H1 (cell line): ENCODE measurements at regions not wholly inside any gene's neighbourhood (a gene's known extent, or its start where the extent isn't known, plus 50 kb on each side); places are given as distances from the start of the nearest gene placed in this dataset.

Experiments
- CTCF ChIA-PET: fragments of 300-600 bp; sonication (Branson Sonifier 250); formaldehyde crosslinking; loops from one replicate; lab custom pipeline; 2021; ENCODE audit not compliant: partially characterized antibody; lab: Charles Lee
- POLR2A ChIA-PET: fragments of 300-600 bp; sonication (Branson Sonifier 250); formaldehyde crosslinking; loops from one replicate; lab custom pipeline; 2021; ENCODE audit warnings: inconsistent platforms; ENCODE audit not compliant: partially characterized antibody; lab: Charles Lee
- DNase-seq, 2 experiments: peaks; one replicate each; pipeline versions ENCODE4 v3.0.0 to v3.0.0-alpha.2; 2010 to 2022; ENCODE audit warnings: low spot score in 2 of 2, low read depth in 1 of 2, mixed read lengths in 1 of 2
- FAIRE-seq: peaks from 2 replicates; lab custom pipeline; 2011; peaks lifted over from hg19 to GRCh38; lab: Jason Lieb, UNC
- H2AFZ ChIP-seq: 2 replicates; pipeline ENCODE4 v1.8.1; 2012; ENCODE audit warnings: low read length, inconsistent platforms
- H2AK5ac ChIP-seq: 2 replicates; pipeline ENCODE4 v1.6.1; 2013; ENCODE audit warnings: low read depth, low read length
- H2BK120ac ChIP-seq: replicated peaks from 2 replicates; pipeline ENCODE3; 2013; ENCODE audit warnings: low read depth, low read length, inconsistent platforms
- H2BK12ac ChIP-seq: 2 replicates; pipeline ENCODE4 v1.6.1; 2013; ENCODE audit warnings: low read depth, low read length
- H2BK15ac ChIP-seq: 2 replicates; pipeline ENCODE4 v1.6.1; 2013; ENCODE audit warnings: low read length
- H2BK20ac ChIP-seq: 2 replicates; pipeline ENCODE4 v1.6.1; 2013; ENCODE audit warnings: low read length
- H2BK5ac ChIP-seq: 2 replicates; pipeline ENCODE4 v1.6.1; 2013; ENCODE audit warnings: low read depth, low read length
- H3K14ac ChIP-seq: 2 replicates; pipeline ENCODE4 v1.6.1; 2013; ENCODE audit warnings: inconsistent platforms; ENCODE audit not compliant: insufficient read length
- H3K18ac ChIP-seq: 2 replicates; pipeline ENCODE4 v1.6.1; 2013; ENCODE audit warnings: low read length; ENCODE audit errors: extremely low read depth
- H3K23ac ChIP-seq: 2 replicates; pipeline ENCODE4 v1.6.1; 2013; ENCODE audit warnings: inconsistent platforms; ENCODE audit not compliant: insufficient read length
- H3K23me2 ChIP-seq: 2 replicates; pipeline ENCODE4 v1.6.1; 2013; ENCODE audit warnings: low read depth, low read length
- H3K27ac ChIP-seq: 2 replicates; pipeline ENCODE4 v1.6.1; 2011; ENCODE audit warnings: low read depth, low read length, inconsistent platforms
- H3K27me3 ChIP-seq, 4 experiments: replicated peaks in 1 of 4; 1 replicate in 1 of 4; 2 replicates in 3 of 4; pipeline versions ENCODE4 v1.6.1 to v1.8.1; 2011 to 2013; ENCODE audit warnings: low read length in 3 of 4, mild to moderate bottlenecking in 3 of 4, inconsistent platforms in 2 of 4, mixed read lengths in 2 of 4, moderate library complexity in 1 of 4; ENCODE audit not compliant: control insufficient read depth in 3 of 4, insufficient read depth in 3 of 4; ENCODE audit errors: extremely low read depth in 1 of 4
- H3K36me3 ChIP-seq, 4 experiments: 2 replicates each; pipeline versions ENCODE4 v1.6.1 to v1.8.1; 2011 to 2013; ENCODE audit warnings: mild to moderate bottlenecking in 4 of 4, low read length in 3 of 4, moderate library complexity in 2 of 4, control low read depth in 1 of 4, inconsistent platforms in 1 of 4; ENCODE audit not compliant: insufficient read depth in 4 of 4, control insufficient read depth in 2 of 4
- H3K4ac ChIP-seq: replicated peaks from 2 replicates; pipeline ENCODE3; 2013; ENCODE audit warnings: low read length, low read depth, mixed read lengths, inconsistent platforms; ENCODE audit not compliant: insufficient read length
- H3K4me1 ChIP-seq, 4 experiments: replicated peaks in 1 of 4; 1 replicate in 1 of 4; 2 replicates in 3 of 4; pipeline versions ENCODE4 v1.6.1 to v1.8.1; 2011 to 2013; ENCODE audit warnings: low read length in 3 of 4, inconsistent platforms in 2 of 4, mixed read lengths in 1 of 4; ENCODE audit not compliant: insufficient read depth in 4 of 4, control insufficient read depth in 3 of 4
- H3K4me2 ChIP-seq, 2 experiments: 2 replicates each; pipeline versions ENCODE4 v1.6.1 to v1.8.1; 2011 to 2013; ENCODE audit warnings: low read depth in 2 of 2, low read length in 2 of 2, control low read depth in 1 of 2, inconsistent platforms in 1 of 2, mild to moderate bottlenecking in 1 of 2; ENCODE audit not compliant: insufficient read depth in 1 of 2
- H3K4me3 ChIP-seq, 4 experiments: fragments of 200-600, 300-600 bp in 1 of 4; sonication (generic), shearing (Covaris generic), sonication (Bioruptor Twin) in 1 of 4; 2 replicates each; pipeline versions ENCODE4 v1.5.1 to v1.8.1; 2011 to 2016; ENCODE audit warnings: low read length in 4 of 4, low read depth in 3 of 4, control low read depth in 2 of 4, inconsistent platforms in 2 of 4, mild to moderate bottlenecking in 2 of 4, mixed read lengths in 1 of 4, moderate library complexity in 1 of 4; ENCODE audit not compliant: insufficient read depth in 2 of 4; ENCODE audit errors: extremely low read depth in 1 of 4
- H3K56ac ChIP-seq: replicated peaks from 2 replicates; pipeline ENCODE3; 2013; ENCODE audit warnings: low read depth, mild to moderate bottlenecking, mixed read lengths, low read length, inconsistent platforms; ENCODE audit not compliant: insufficient read length
- H3K79me1 ChIP-seq: 2 replicates; pipeline ENCODE4 v1.6.1; 2013; ENCODE audit warnings: low read depth, low read length, control low read depth
- H3K79me2 ChIP-seq, 2 experiments: 2 replicates each; pipeline versions ENCODE4 v1.6.1 to v1.8.1; 2012 to 2013; ENCODE audit warnings: low read length in 2 of 2, mild to moderate bottlenecking in 2 of 2, inconsistent platforms in 1 of 2; ENCODE audit not compliant: insufficient read depth in 2 of 2, control insufficient read depth in 1 of 2
- H3K9ac ChIP-seq, 4 experiments: replicated peaks in 1 of 4; 1 replicate in 1 of 4; 2 replicates in 3 of 4; pipeline versions ENCODE4 v1.6.1 to v1.8.1; 2011 to 2013; ENCODE audit warnings: low read depth in 3 of 4, low read length in 3 of 4, control low read depth in 2 of 4, mild to moderate bottlenecking in 2 of 4, moderate library complexity in 2 of 4, inconsistent platforms in 1 of 4; ENCODE audit errors: extremely low read depth in 1 of 4
- H3K9me3 ChIP-seq, 2 experiments: 2 replicates each; pipeline versions ENCODE4 v1.6.1 to v1.8.1; 2012 to 2013; ENCODE audit warnings: mild to moderate bottlenecking in 2 of 2, moderate library complexity in 2 of 2, control low read depth in 1 of 2, inconsistent platforms in 1 of 2, low read depth in 1 of 2, low read length in 1 of 2, mixed read lengths in 1 of 2; ENCODE audit not compliant: insufficient read depth in 2 of 2
- H4K20me1 ChIP-seq, 2 experiments: replicated peaks in 1 of 2; 2 replicates each; pipeline versions ENCODE3 to v1.8.1; 2011 to 2013; ENCODE audit warnings: inconsistent platforms in 2 of 2, low read length in 2 of 2, mild to moderate bottlenecking in 1 of 2; ENCODE audit not compliant: insufficient read depth in 2 of 2, control insufficient read depth in 1 of 2
- H4K5ac ChIP-seq: 2 replicates; pipeline ENCODE4 v1.6.1; 2013; ENCODE audit warnings: low read length, low read depth, mixed read lengths, inconsistent platforms; ENCODE audit not compliant: insufficient read length
- H4K8ac ChIP-seq: 2 replicates; pipeline ENCODE4 v1.8.0; 2013; ENCODE audit warnings: mild to moderate bottlenecking, moderate library complexity, low read length, inconsistent platforms; ENCODE audit not compliant: insufficient read depth; ENCODE audit errors: extremely low read depth
- H4K91ac ChIP-seq: replicated peaks from 2 replicates; pipeline ENCODE3; 2013; ENCODE audit warnings: low read length, mixed read lengths, inconsistent platforms; ENCODE audit not compliant: insufficient read length
- BACH1 ChIP-seq: IDR thresholded peaks from 2 replicates; pipeline ENCODE4 v1.6.1; 2012; ENCODE audit warnings: low read length, improper control_type of control experiment
- CHD2 ChIP-seq: IDR thresholded peaks from 2 replicates; pipeline ENCODE4 v1.6.1; 2012; ENCODE audit warnings: low read length, improper control_type of control experiment
- NRF1 ChIP-seq: IDR thresholded peaks from 2 replicates; pipeline ENCODE4 v1.6.1; 2011; ENCODE audit warnings: mild to moderate bottlenecking, low read depth, low read length, improper control_type of control experiment
- RAD21 ChIP-seq, 2 experiments: IDR thresholded peaks in 1 of 2; conservative IDR thresholded peaks in 1 of 2; 2 replicates each; pipeline ENCODE4 v1.6.1; 2011; ENCODE audit warnings: low read depth in 2 of 2, low read length in 2 of 2, improper control_type of control experiment in 1 of 2, inconsistent platforms in 1 of 2, mild to moderate bottlenecking in 1 of 2, moderate library complexity in 1 of 2
- RBBP5 ChIP-seq: IDR thresholded peaks from 2 replicates; pipeline ENCODE4 v1.7.1; 2012; ENCODE audit warnings: low read depth, mild to moderate bottlenecking, inconsistent platforms, low read length, moderate library complexity, borderline replicate concordance
- RFX5 ChIP-seq: IDR thresholded peaks from 2 replicates; pipeline ENCODE4 v1.6.1; 2011; ENCODE audit warnings: low read depth, low read length, improper control_type of control experiment, borderline replicate concordance
- SAP30 ChIP-seq: fragments of 300-600 bp; sonication (generic); IDR thresholded peaks from 2 replicates; pipeline ENCODE4 v1.7.1; 2012; ENCODE audit warnings: low read length, moderate library complexity, mild to moderate bottlenecking, inconsistent platforms; ENCODE audit not compliant: insufficient read depth, insufficient replicate concordance
- SRF ChIP-seq: IDR thresholded peaks from 2 replicates; pipeline ENCODE4 v1.6.1; 2011; ENCODE audit warnings: mild to moderate bottlenecking, low read depth, low read length, moderate library complexity
- ZNF274 ChIP-seq: IDR thresholded peaks from 2 replicates; pipeline ENCODE4 v1.7.0; 2012; ENCODE audit warnings: low read length, borderline replicate concordance; ENCODE audit errors: extremely low read depth
- WGBS, 2 experiments: shearing (Covaris generic) in 1 of 2; methylation state at CpG; one replicate each; pipeline versions ENCODE4 v1.1.6 to v1.1.7; 2013 to 2015; ENCODE audit warnings: low lambda C conversion rate in 2 of 2, mixed read lengths in 2 of 2, inconsistent platforms in 1 of 2, low coverage in 1 of 2, missing lambda C conversion rate in 1 of 2; ENCODE audit not compliant: insufficient replicate concordance in 2 of 2, insufficient coverage in 1 of 2, insufficient read length in 1 of 2; ENCODE audit errors: extremely low coverage in 1 of 2, missing lambda C conversion rate in 1 of 2; 5-methylcytosine and 5-hydroxymethylcytosine counted together
- TF ChIP-seq, protein P1 (sequence below): IDR thresholded peaks from 2 replicates; pipeline ENCODE4 v1.6.1; 2011; ENCODE audit warnings: low read depth, mild to moderate bottlenecking, low read length; ENCODE audit not compliant: insufficient read depth

DNA sequence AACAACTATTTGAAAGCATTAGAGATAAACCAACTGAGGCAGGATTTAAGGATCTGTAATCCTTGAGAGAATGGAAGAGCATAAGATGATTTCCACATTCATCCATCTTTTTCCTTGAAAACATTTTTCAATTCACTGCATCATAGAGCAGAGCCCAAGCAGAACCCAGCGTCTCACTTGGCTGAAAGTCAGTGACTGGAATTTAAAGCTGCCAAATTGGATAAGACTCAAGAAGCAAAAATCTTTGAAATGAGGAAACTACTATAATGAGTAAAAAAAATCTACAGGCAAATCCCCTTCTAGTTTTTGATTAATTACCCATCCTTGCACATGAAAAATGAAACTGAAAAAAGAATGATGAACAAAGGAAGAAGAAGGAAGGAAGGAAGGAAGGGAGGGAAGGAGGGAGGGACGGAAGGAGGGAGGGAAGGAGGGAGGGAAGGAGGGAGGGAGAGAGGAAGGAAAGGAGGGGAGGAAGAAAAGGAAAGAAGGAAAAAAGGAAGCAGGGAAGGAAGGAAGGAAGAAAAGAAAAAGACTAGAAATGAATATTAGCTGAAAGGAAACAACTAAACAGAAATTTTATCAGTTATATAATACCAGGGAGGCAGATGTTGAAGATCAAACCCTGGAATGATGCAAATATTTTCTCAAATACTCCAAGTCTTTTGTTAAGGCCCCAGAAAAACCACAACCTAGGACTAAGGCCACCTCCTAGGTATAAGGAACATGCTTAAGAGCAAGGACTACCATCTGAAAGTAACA lies 336.3 kb upstream of the MAGI2 start:
- ChIA-PET POLR2A (no interaction called here), CTCF (no interaction called here)
- H3K27me3 ChIP-seq: no peaks in the 10 kb centered on the region
- no peak overlapping the region for H4K91ac ChIP-seq
- H3K23ac ChIP-seq: no peak overlapping the region
- no peaks in the 10 kb centered on the region for H3K36me3 ChIP-seq
- no peak overlapping the region for H2AK5ac ChIP-seq
- DNase-seq (no peak), FAIRE-seq (no peak)
- H3K9ac ChIP-seq: no peak overlapping the region
- no peaks in the 10 kb centered on the region for H4K20me1 ChIP-seq
- TF ChIP-seq, protein P1, sequence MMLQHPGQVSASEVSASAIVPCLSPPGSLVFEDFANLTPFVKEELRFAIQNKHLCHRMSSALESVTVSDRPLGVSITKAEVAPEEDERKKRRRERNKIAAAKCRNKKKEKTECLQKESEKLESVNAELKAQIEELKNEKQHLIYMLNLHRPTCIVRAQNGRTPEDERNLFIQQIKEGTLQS: no peak
- no peak for TF ChIP-seq RFX5
- no peak for TF ChIP-seq BACH1
- no peak for TF ChIP-seq CHD2
- no peak for TF ChIP-seq RAD21 (IDR thresholded peaks at IDR 0.05 in 1 of 2, conservative IDR thresholded peaks at IDR 0.05 in 1 of 2; ENCODE audit: low read depth in 2 of 2, low read length in 2 of 2)
- no peak for TF ChIP-seq SRF
- TF ChIP-seq SAP30: no peak
- TF ChIP-seq NRF1: no peak
- no peak for TF ChIP-seq ZNF274
- TF ChIP-seq RBBP5: no peak
- no peak overlapping the region for H3K4me2 ChIP-seq
- H4K5ac ChIP-seq: no peak overlapping the region
- H2AFZ ChIP-seq: no peak overlapping the region
- no peak overlapping the region for H2BK20ac ChIP-seq
- no peaks in the 10 kb centered on the region for H3K9me3 ChIP-seq
- H2BK15ac ChIP-seq: no peak overlapping the region
- 53% methylated on average over 2 of the region's 2 CpGs; no CpG with 5 or more reads in 1 of the 2 experiments for WGBS, 2 experiments
- no peak overlapping the region for H2BK120ac ChIP-seq
- H3K23me2 ChIP-seq: no peaks in the 10 kb centered on the region
- H3K56ac ChIP-seq: no peak overlapping the region
- H3K4me3 ChIP-seq: no peak overlapping the region
- no peaks in the 10 kb centered on the region for H3K79me1 ChIP-seq
- H3K4ac ChIP-seq: no peak overlapping the region
- H2BK5ac ChIP-seq: no peak overlapping the region
- H2BK12ac ChIP-seq: no peak overlapping the region
- no peaks in the 10 kb centered on the region for H3K79me2 ChIP-seq
- no peak overlapping the region for H4K8ac ChIP-seq
- no peak overlapping the region for H3K27ac ChIP-seq
- no peaks in the 10 kb centered on the region for H3K4me1 ChIP-seq
- no peak overlapping the region for H3K14ac ChIP-seq
- H3K18ac ChIP-seq: no peak overlapping the region
